ENCODE measurements at regions not wholly inside any gene's neighbourhood (a gene's known extent, or its start where the extent isn't known, plus 50 kb on each side); places are given as distances from the start of the nearest gene placed in this dataset.
"Not testable (repeated sequence)": the region's sequence is repeated elsewhere in the genome, so short reads cannot be mapped to it uniquely, and the experiment has no call there.

GRCh38 chr5:44756097-44756496, 52.6 kb upstream of the MRPS30 start:
- H4K91ac ChIP-seq (replicated peaks; ENCODE audit: insufficient read length, low read length); H3K79me2 ChIP-seq (ENCODE audit: control insufficient read depth in 1 of 2, insufficient read depth in 2 of 2, low read length in 2 of 2); H3K9me3 ChIP-seq (ENCODE audit: insufficient read depth in 2 of 2, low read depth in 1 of 2, low read length in 1 of 2); H3K36me3 ChIP-seq (ENCODE audit: control insufficient read depth in 2 of 4, insufficient read depth in 4 of 4, low read length in 3 of 4); H2AFZ ChIP-seq (ENCODE audit: low read length); H4K20me1 ChIP-seq (replicated peaks in 1 of 2; ENCODE audit: control insufficient read depth in 1 of 2, insufficient read depth in 2 of 2, low read length in 2 of 2); H3K4me1 ChIP-seq (replicated peaks in 1 of 4; ENCODE audit: control insufficient read depth in 3 of 4, insufficient read depth in 4 of 4, low read length in 3 of 4); H3K4ac ChIP-seq (replicated peaks; ENCODE audit: insufficient read length, low read depth, low read length); H3K27me3 ChIP-seq (replicated peaks in 1 of 4; ENCODE audit: control insufficient read depth in 3 of 4, extremely low read depth in 1 of 4, insufficient read depth in 3 of 4, low read length in 3 of 4); H2AK5ac ChIP-seq (ENCODE audit: low read depth, low read length); H3K14ac ChIP-seq (ENCODE audit: insufficient read length); DNase-seq (ENCODE audit: low read depth in 1 of 2, low spot score in 2 of 2); H2BK5ac ChIP-seq (ENCODE audit: low read depth, low read length); H4K8ac ChIP-seq (ENCODE audit: extremely low read depth, insufficient read depth, low read length); H3K27ac ChIP-seq (ENCODE audit: low read depth, low read length); H3K18ac ChIP-seq (ENCODE audit: extremely low read depth, low read length); H3K23ac ChIP-seq (ENCODE audit: insufficient read length); H3K4me3 ChIP-seq (ENCODE audit: extremely low read depth in 1 of 4, insufficient read depth in 2 of 4, low read depth in 3 of 4, low read length in 4 of 4); H2BK15ac ChIP-seq (ENCODE audit: low read length); H3K79me1 ChIP-seq (ENCODE audit: low read depth, low read length); H2BK12ac ChIP-seq (ENCODE audit: low read depth, low read length); H3K4me2 ChIP-seq (ENCODE audit: insufficient read depth in 1 of 2, low read depth in 2 of 2, low read length in 2 of 2); H3K23me2 ChIP-seq (ENCODE audit: low read depth, low read length); H2BK20ac ChIP-seq (ENCODE audit: low read length); H2BK120ac ChIP-seq (replicated peaks; ENCODE audit: low read depth, low read length); H4K5ac ChIP-seq (ENCODE audit: insufficient read length, low read depth, low read length); POLR2A ChIA-PET (ENCODE audit: partially characterized antibody); H3K9ac ChIP-seq (replicated peaks in 1 of 4; ENCODE audit: extremely low read depth in 1 of 4, low read depth in 3 of 4, low read length in 3 of 4); H3K56ac ChIP-seq (replicated peaks; ENCODE audit: insufficient read length, low read depth, low read length); FAIRE-seq: not testable (repeated sequence)
- CTCF ChIA-PET (ENCODE audit: partially characterized antibody): interaction anchor here (1.2 kb wide), 1 partner anchor 117 kb away, joined by 3 read pairs; no protein-coding TSS in a partner anchor
- WGBS, 2 experiments (ENCODE audit: extremely low coverage in 1 of 2, insufficient coverage in 1 of 2, insufficient read length in 1 of 2, insufficient replicate concordance in 2 of 2, low coverage in 1 of 2, low lambda C conversion rate in 2 of 2, missing lambda C conversion rate in 1 of 2): 90% methylated on average over 11 of the region's 11 CpGs; no CpG with 5 or more reads in 1 of the 2 experiments

Measured in H1 (cell line).